Mesendoderm (in vitro differentiated cells): ENCODE measurements at regions not wholly inside any gene's neighbourhood (a gene's known extent, or its start where the extent isn't known, plus 50 kb on each side); places are given as distances from the start of the nearest gene placed in this dataset.

Experiments used
- DNase-seq: peaks from one replicate; pipeline ENCODE4 v3.0.0; 2013
- H2AK5ac ChIP-seq: 2 replicates; pipeline ENCODE4 v1.6.1; 2013; ENCODE audit warnings: low read length, inconsistent platforms
- H2BK120ac ChIP-seq: 2 replicates; pipeline ENCODE4 v1.6.1; 2013; ENCODE audit warnings: low read depth, mild to moderate bottlenecking, low read length, moderate library complexity, mixed read lengths
- H2BK15ac ChIP-seq: replicated peaks from 2 replicates; pipeline ENCODE4 v1.6.1; 2013; ENCODE audit warnings: low read depth, mild to moderate bottlenecking, moderate library complexity
- H2BK5ac ChIP-seq: 2 replicates; pipeline ENCODE4 v1.6.1; 2013; ENCODE audit warnings: low read length, inconsistent platforms
- H3K18ac ChIP-seq: 2 replicates; pipeline ENCODE4 v1.6.1; 2013; ENCODE audit warnings: mild to moderate bottlenecking, low read length, mixed read lengths
- H3K23ac ChIP-seq: one replicate; pipeline ENCODE4 v1.6.1; 2013; ENCODE audit warnings: low read length
- H3K27ac ChIP-seq: 2 replicates; pipeline ENCODE4 v1.5.1; 2013; ENCODE audit warnings: low read depth, mild to moderate bottlenecking, inconsistent platforms, low read length, moderate library complexity
- H3K27me3 ChIP-seq: 2 replicates; pipeline ENCODE4 v1.6.1; 2013; ENCODE audit warnings: low read length, control low read depth, mild to moderate bottlenecking, inconsistent platforms; ENCODE audit not compliant: insufficient read depth, poor library complexity
- H3K36me3 ChIP-seq: 2 replicates; pipeline ENCODE4 v1.6.1; 2013; ENCODE audit warnings: low read length, inconsistent platforms; ENCODE audit not compliant: control insufficient read depth, insufficient read depth
- H3K4ac ChIP-seq: one replicate; pipeline ENCODE4 v1.6.1; 2013; ENCODE audit warnings: low read depth, mild to moderate bottlenecking, low read length, moderate library complexity
- H3K4me1 ChIP-seq: 2 replicates; pipeline ENCODE4 v1.6.1; 2013; ENCODE audit warnings: low read depth, low read length, inconsistent platforms; ENCODE audit not compliant: control insufficient read depth
- H3K4me2 ChIP-seq: 2 replicates; pipeline ENCODE4 v1.6.1; 2013; ENCODE audit warnings: low read length
- H3K4me3 ChIP-seq: 2 replicates; pipeline ENCODE4 v1.5.1; 2013; ENCODE audit warnings: mild to moderate bottlenecking, low read length
- H3K56ac ChIP-seq: one replicate; pipeline ENCODE4 v1.6.1; 2013; ENCODE audit warnings: low read length
- H3K79me1 ChIP-seq: 2 replicates; pipeline ENCODE4 v1.6.1; 2013; ENCODE audit warnings: low read length, inconsistent platforms
- H3K79me2 ChIP-seq: 2 replicates; pipeline ENCODE4 v1.6.1; 2013; ENCODE audit warnings: mild to moderate bottlenecking, low read length; ENCODE audit not compliant: control insufficient read depth, insufficient read depth
- H3K9ac ChIP-seq: 2 replicates; pipeline ENCODE4 v1.6.1; 2013; ENCODE audit warnings: low read length, inconsistent platforms
- H4K5ac ChIP-seq: one replicate; pipeline ENCODE4 v1.6.1; 2013; ENCODE audit warnings: low read length
- H4K8ac ChIP-seq: one replicate; pipeline ENCODE4 v1.6.1; 2013; ENCODE audit warnings: low read depth, mild to moderate bottlenecking, control low read depth, low read length, moderate library complexity
- WGBS: extraction: QIAGEN DNeasy Blood & Tissue Kit; methylation state at CpG from one replicate; pipeline ENCODE4 v1.1.7; 2013; ENCODE audit warnings: low lambda C conversion rate, missing lambda C conversion rate; ENCODE audit not compliant: insufficient coverage; ENCODE audit errors: extremely low coverage; 5-methylcytosine and 5-hydroxymethylcytosine counted together

- Histone ChIP-seq H3K79me2 (no peaks in the 10 kb centered on the region), H3K9ac (no peak overlapping the region), H2BK15ac (no peak overlapping the region), H2BK5ac (no peak overlapping the region), H3K4me1 (no peaks in the 10 kb centered on the region), H3K56ac (no peak overlapping the region), H3K27me3 (no peaks in the 10 kb centered on the region), H2BK120ac (no peak overlapping the region), H4K5ac (no peak overlapping the region), H3K27ac (no peak overlapping the region), H3K4me3 (no peak overlapping the region), H3K18ac (no peak overlapping the region), H4K8ac (no peak overlapping the region), H3K79me1 (no peaks in the 10 kb centered on the region), H3K4me2 (no peak overlapping the region), H3K23ac (no peak overlapping the region), H3K4ac (no peak overlapping the region), H3K36me3 (no peaks in the 10 kb centered on the region), H2AK5ac (no peak overlapping the region)
- peak; percentile 15 for DNase-seq
These were observed 564.0 kb downstream of the PSAT1 start for GRCh38 chr9:78860801-78861475.

GRCh38 chr9:78863531-78863930 lies 566.6 kb downstream of the PSAT1 start:
- H3K56ac ChIP-seq = no peak overlapping the region
- no CpG with 5 or more reads among the region's 4 CpGs for WGBS
- no peaks in the 10 kb centered on the region for H3K79me1 ChIP-seq
- no peak overlapping the region for H4K5ac ChIP-seq
- no peak overlapping the region for H3K18ac ChIP-seq
- no peak overlapping the region for H2BK15ac ChIP-seq
- no peaks in the 10 kb centered on the region for H3K4me1 ChIP-seq
- no peaks in the 10 kb centered on the region for H3K36me3 ChIP-seq
- H3K4me3 ChIP-seq = no peak overlapping the region
- H4K8ac ChIP-seq = no peak overlapping the region
- no peak overlapping the region for H2BK120ac ChIP-seq
- H3K27me3 ChIP-seq = no peaks in the 10 kb centered on the region
- no peak overlapping the region for H3K9ac ChIP-seq
- no peak overlapping the region for H3K27ac ChIP-seq
- H2BK5ac ChIP-seq = no peak overlapping the region
- H2AK5ac ChIP-seq = no peak overlapping the region
- no peak for DNase-seq
- no peaks in the 10 kb centered on the region for H3K79me2 ChIP-seq
- no peak overlapping the region for H3K23ac ChIP-seq
- H3K4ac ChIP-seq = no peak overlapping the region
- no peak overlapping the region for H3K4me2 ChIP-seq

GRCh38 chr9:78865737-78866136 lies 568.8 kb downstream of the PSAT1 start:
- H3K4me1 ChIP-seq = no peaks in the 10 kb centered on the region
- H3K9ac ChIP-seq = no peak overlapping the region
- H4K8ac ChIP-seq = no peak overlapping the region
- H3K27ac ChIP-seq = no peak overlapping the region
- no CpG with 5 or more reads among the region's 2 CpGs for WGBS
- no peak overlapping the region for H3K4me2 ChIP-seq
- no peak overlapping the region for H3K4ac ChIP-seq
- H2AK5ac ChIP-seq = no peak overlapping the region
- no peaks in the 10 kb centered on the region for H3K79me2 ChIP-seq
- no peak overlapping the region for H2BK5ac ChIP-seq
- H3K4me3 ChIP-seq = no peak overlapping the region
- H3K23ac ChIP-seq = no peak overlapping the region
- no peak overlapping the region for H3K18ac ChIP-seq
- H3K36me3 ChIP-seq = no peaks in the 10 kb centered on the region
- H4K5ac ChIP-seq = no peak overlapping the region
- H2BK15ac ChIP-seq = no peak overlapping the region
- H2BK120ac ChIP-seq = no peak overlapping the region
- H3K79me1 ChIP-seq = no peaks in the 10 kb centered on the region
- no peak for DNase-seq
- H3K56ac ChIP-seq = no peak overlapping the region
- H3K27me3 ChIP-seq = no peaks in the 10 kb centered on the region

- H2BK15ac ChIP-seq = no peak overlapping the region
- no peaks in the 10 kb centered on the region for H3K4me1 ChIP-seq
- H3K79me1 ChIP-seq = no peaks in the 10 kb centered on the region
- H3K27ac ChIP-seq = no peak overlapping the region
- no peak overlapping the region for H3K4ac ChIP-seq
- DNase-seq = peak; percentile 37
- no peak overlapping the region for H3K9ac ChIP-seq
- H3K79me2 ChIP-seq = no peaks in the 10 kb centered on the region
- no peak overlapping the region for H2BK5ac ChIP-seq
- no peak overlapping the region for H3K18ac ChIP-seq
- no peak overlapping the region for H4K5ac ChIP-seq
- no peak overlapping the region for H2AK5ac ChIP-seq
- no peak overlapping the region for H3K4me2 ChIP-seq
- WGBS = no CpG with 5 or more reads among the region's 6 CpGs
- H3K27me3 ChIP-seq = no peaks in the 10 kb centered on the region
- H3K36me3 ChIP-seq = no peaks in the 10 kb centered on the region
- H3K56ac ChIP-seq = no peak overlapping the region
- no peak overlapping the region for H3K23ac ChIP-seq
- no peak overlapping the region for H2BK120ac ChIP-seq
- H3K4me3 ChIP-seq = no peak overlapping the region
- H4K8ac ChIP-seq = no peak overlapping the region
These were observed 569.5 kb downstream of the PSAT1 start for GRCh38 chr9:78866207-78867132.

- H3K4me2 ChIP-seq = no peak overlapping the region
- H3K18ac ChIP-seq = no peak overlapping the region
- no peak overlapping the region for H3K56ac ChIP-seq
- no peak overlapping the region for H4K8ac ChIP-seq
- no peak overlapping the region for H3K9ac ChIP-seq
- H2BK15ac ChIP-seq = no peak overlapping the region
- H3K4ac ChIP-seq = no peak overlapping the region
- H2AK5ac ChIP-seq = no peak overlapping the region
- H3K79me2 ChIP-seq = no peaks in the 10 kb centered on the region
- no peak overlapping the region for H4K5ac ChIP-seq
- no peaks in the 10 kb centered on the region for H3K79me1 ChIP-seq
- no peak for DNase-seq
- H3K27ac ChIP-seq = no peak overlapping the region
- H3K27me3 ChIP-seq = no peaks in the 10 kb centered on the region
- no peak overlapping the region for H3K23ac ChIP-seq
- H2BK5ac ChIP-seq = no peak overlapping the region
- no peaks in the 10 kb centered on the region for H3K36me3 ChIP-seq
- H3K4me1 ChIP-seq = no peaks in the 10 kb centered on the region
- no peak overlapping the region for H2BK120ac ChIP-seq
- H3K4me3 ChIP-seq = no peak overlapping the region
These were observed 574.1 kb downstream of the PSAT1 start for GRCh38 chr9:78871086-78871451.
